GM19238 (cell line): ENCODE measurements at regions not wholly inside any gene's neighbourhood (a gene's known extent, or its start where the extent isn't known, plus 50 kb on each side); places are given as distances from the start of the nearest gene placed in this dataset.
A peak's percentile ranks its signal among the peaks of the same experiment; 100 is the strongest.

Experiments used
- DNase-seq: peaks from one replicate; pipeline ENCODE4 v3.0.0; 2011; ENCODE audit warnings: low spot score; ENCODE audit not compliant: insufficient read length

GRCh38 chr6:14063756-14064155 is 53.8 kb upstream of the CD83 start:
- no peak for DNase-seq

DNA sequence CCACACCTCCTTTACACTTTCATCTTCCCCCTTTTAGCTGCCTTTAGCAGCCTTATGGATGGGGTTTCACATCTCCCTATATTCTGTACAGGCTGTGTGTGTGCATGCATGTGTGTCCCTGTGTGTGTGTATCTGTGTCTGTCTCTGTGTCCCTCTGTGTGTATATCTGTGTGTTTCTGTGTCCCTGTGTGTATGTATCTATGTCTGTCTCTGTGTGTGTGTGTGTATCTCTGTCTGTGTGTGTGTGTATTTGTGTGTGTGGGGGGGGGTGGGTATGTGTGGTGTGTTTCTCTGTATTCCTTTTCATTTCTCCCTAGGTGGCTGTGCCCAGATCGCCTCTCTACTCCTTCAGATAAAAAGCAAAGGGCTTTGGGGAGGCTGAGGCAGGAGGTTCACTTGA is 52.2 kb upstream of the CD83 start:
- DNase-seq = no peak

DNA sequence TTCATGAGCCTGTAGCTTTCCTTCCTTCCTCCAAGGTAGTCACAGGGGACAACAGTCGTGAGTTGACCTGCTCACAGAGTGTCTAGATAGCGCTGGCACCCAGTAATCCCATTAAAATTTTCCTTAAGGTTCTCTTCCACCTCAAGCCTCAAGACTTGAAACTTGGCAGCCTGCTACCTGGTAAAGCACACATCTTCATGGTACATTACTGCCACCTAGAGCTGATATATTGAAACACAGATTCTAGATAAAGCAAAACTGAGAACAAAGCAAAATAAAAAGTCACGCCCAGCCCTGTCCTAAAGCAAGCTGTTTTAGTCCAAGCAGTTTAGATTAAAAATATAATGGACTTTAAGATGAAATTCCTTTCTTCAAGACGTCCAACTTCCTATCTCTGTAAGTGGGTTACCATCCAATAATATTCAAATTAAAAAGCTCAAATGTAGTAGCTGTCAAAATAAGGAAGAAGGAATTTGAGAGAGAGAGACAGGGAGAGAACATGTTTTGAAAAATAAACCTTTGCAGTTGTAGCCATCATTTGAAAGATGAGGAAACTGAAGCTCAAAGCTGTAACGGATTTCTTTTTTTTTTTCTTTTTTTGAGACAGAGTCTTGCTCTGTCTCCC is 50.7 kb upstream of the CD83 start:
- peak; percentile 30 for DNase-seq

DNA sequence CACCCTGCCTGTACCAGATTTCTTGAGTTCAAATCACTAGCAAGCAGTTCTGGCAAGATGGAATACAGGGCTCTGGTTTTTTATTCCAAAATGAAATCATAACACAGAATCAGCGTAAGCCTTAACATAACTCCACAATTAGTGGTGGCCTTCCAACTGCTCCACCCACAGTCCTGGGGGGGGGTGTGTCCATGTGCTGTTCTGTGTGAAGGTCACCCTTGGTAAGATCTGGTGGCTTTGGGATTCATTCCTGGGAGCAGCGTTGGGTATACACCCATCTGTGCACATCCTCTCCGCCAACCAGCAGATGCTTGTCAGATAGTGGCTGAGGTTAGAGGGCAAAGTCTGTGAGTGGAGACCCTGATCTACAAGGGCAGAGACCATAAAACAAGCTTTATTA is 49.9 kb upstream of the CD83 start:
- DNase-seq = no peak
